ENCODE measurements at regions not wholly inside any gene's neighbourhood (a gene's known extent, or its start where the extent isn't known, plus 50 kb on each side); places are given as distances from the start of the nearest gene placed in this dataset.
"Not testable (repeated sequence)": the region's sequence is repeated elsewhere in the genome, so short reads cannot be mapped to it uniquely, and the experiment has no call there.

DNA sequence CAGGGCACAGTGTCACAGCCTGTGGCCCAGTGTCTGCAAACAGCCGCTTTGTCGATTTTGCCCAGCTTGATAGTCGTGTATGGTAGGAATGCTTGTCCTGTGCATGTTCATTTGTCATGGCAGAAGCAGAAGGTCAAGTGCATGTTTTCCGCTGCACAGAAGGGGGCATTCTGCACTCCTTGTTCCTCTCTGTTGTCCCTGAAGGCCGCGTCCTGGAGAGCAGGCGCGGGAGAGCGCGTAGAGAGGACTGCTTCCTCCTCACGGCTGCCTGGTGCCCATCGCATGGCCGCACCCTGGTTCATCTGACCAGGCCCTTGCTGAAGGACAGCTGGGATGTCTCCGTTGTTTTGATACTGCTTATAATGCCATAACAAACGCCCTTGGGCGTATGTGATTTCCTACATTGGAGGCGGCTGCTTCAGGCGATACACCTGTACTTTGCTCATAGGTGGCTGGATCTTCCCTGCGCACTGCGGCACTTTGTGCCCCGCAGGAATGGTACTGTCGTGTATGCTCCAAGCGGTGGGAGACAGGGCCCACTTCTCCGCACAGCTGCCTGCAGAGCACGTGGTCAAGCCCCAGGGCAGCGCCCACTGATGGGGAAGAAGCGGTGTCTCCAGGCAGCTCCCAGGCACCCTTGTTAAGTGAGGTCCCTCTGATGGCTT lies 63.5 kb upstream of the LRPAP1 start:
- TF ChIP-seq, protein P1, sequence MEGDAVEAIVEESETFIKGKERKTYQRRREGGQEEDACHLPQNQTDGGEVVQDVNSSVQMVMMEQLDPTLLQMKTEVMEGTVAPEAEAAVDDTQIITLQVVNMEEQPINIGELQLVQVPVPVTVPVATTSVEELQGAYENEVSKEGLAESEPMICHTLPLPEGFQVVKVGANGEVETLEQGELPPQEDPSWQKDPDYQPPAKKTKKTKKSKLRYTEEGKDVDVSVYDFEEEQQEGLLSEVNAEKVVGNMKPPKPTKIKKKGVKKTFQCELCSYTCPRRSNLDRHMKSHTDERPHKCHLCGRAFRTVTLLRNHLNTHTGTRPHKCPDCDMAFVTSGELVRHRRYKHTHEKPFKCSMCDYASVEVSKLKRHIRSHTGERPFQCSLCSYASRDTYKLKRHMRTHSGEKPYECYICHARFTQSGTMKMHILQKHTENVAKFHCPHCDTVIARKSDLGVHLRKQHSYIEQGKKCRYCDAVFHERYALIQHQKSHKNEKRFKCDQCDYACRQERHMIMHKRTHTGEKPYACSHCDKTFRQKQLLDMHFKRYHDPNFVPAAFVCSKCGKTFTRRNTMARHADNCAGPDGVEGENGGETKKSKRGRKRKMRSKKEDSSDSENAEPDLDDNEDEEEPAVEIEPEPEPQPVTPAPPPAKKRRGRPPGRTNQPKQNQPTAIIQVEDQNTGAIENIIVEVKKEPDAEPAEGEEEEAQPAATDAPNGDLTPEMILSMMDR (IDR thresholded peaks at IDR 0.05; ENCODE audit: insufficient read depth, low read length, poor library complexity, severe bottlenecking), result not testable (repeated sequence)
- TF ChIP-seq EZH2phosphoT487 (conservative IDR thresholded peaks at IDR 0.05; ENCODE audit: low read length), result not testable (repeated sequence)

All from SU-DHL-6 (cell line).